ENCODE measurements at regions not wholly inside any gene's neighbourhood (a gene's known extent, or its start where the extent isn't known, plus 50 kb on each side); places are given as distances from the start of the nearest gene placed in this dataset.

- TF ChIP-seq, protein P1, sequence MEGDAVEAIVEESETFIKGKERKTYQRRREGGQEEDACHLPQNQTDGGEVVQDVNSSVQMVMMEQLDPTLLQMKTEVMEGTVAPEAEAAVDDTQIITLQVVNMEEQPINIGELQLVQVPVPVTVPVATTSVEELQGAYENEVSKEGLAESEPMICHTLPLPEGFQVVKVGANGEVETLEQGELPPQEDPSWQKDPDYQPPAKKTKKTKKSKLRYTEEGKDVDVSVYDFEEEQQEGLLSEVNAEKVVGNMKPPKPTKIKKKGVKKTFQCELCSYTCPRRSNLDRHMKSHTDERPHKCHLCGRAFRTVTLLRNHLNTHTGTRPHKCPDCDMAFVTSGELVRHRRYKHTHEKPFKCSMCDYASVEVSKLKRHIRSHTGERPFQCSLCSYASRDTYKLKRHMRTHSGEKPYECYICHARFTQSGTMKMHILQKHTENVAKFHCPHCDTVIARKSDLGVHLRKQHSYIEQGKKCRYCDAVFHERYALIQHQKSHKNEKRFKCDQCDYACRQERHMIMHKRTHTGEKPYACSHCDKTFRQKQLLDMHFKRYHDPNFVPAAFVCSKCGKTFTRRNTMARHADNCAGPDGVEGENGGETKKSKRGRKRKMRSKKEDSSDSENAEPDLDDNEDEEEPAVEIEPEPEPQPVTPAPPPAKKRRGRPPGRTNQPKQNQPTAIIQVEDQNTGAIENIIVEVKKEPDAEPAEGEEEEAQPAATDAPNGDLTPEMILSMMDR (IDR thresholded peaks at IDR 0.05; ENCODE audit: low read length), result no peak
- TF ChIP-seq EZH2 (optimal IDR thresholded peaks at IDR 0.05; ENCODE audit: low read depth, low read length), result no peak
Measured at GRCh38 chr2:39497082-39497801, 60.2 kb upstream of the MAP4K3 start.
